Nephron progenitor cell (in vitro differentiated cells): ENCODE measurements at regions not wholly inside any gene's neighbourhood (a gene's known extent, or its start where the extent isn't known, plus 50 kb on each side); places are given as distances from the start of the nearest gene placed in this dataset.

ENCODE experiments used
- DNase-seq: peaks from one replicate; pipeline ENCODE4 v3.0.0; 2021
- H3K27ac Mint-ChIP-seq: 2 replicates; pipeline ENCODE4 v1.8.0; 2021; ENCODE audit warnings: mild to moderate bottlenecking, moderate library complexity, mixed read lengths
- H3K27me3 Mint-ChIP-seq: 2 replicates; pipeline ENCODE4 v1.8.0; 2021; ENCODE audit warnings: mild to moderate bottlenecking, low read depth, mixed read lengths; ENCODE audit not compliant: poor library complexity
- H3K36me3 Mint-ChIP-seq: 2 replicates; pipeline ENCODE4 v1.8.0; 2021; ENCODE audit warnings: low read depth, mixed read lengths
- H3K4me1 Mint-ChIP-seq: 2 replicates; pipeline ENCODE4 v1.8.0; 2021; ENCODE audit warnings: mixed read lengths
- H3K4me3 Mint-ChIP-seq: 2 replicates; pipeline ENCODE4 v1.8.0; 2021; ENCODE audit warnings: mild to moderate bottlenecking, moderate library complexity, mixed read lengths
- H3K9me3 Mint-ChIP-seq: 2 replicates; pipeline ENCODE4 v1.8.0; 2021; ENCODE audit warnings: mild to moderate bottlenecking, moderate library complexity, mixed read lengths
- CTCF ChIP-seq: fragments of 200-600 bp; sonication (generic); IDR thresholded peaks from 2 replicates; pipeline ENCODE4 v1.5.0; 2021; ENCODE audit warnings: antibody characterized with exemption

- H3K27me3 Mint-ChIP-seq: peaks cover 91% of the 10 kb centered on the region
- no peak for TF ChIP-seq CTCF
- no peak overlapping the region for H3K27ac Mint-ChIP-seq
- H3K4me3 Mint-ChIP-seq: no peak overlapping the region
- DNase-seq: no peak
- peaks cover 48% of the 10 kb centered on the region for H3K9me3 Mint-ChIP-seq
- H3K36me3 Mint-ChIP-seq: no peaks in the 10 kb centered on the region
- H3K4me1 Mint-ChIP-seq: peaks cover 4% of the 10 kb centered on the region
Observed at GRCh38 chrX:120001787-120002186, 58.2 kb upstream of the NKAP start.

GRCh38 chrX:120000490-120001246 lies 57.1 kb upstream of the NKAP start:
- Mint-ChIP-seq H3K9me3 (peaks cover 58% of the 10 kb centered on the region), H3K27ac (no peak overlapping the region), H3K4me1 (peaks cover 4% of the 10 kb centered on the region), H3K36me3 (no peaks in the 10 kb centered on the region), H3K4me3 (peak overlapping the region; percentile 42), H3K27me3 (peaks cover 93% of the 10 kb centered on the region)
- TF ChIP-seq CTCF: no peak
- DNase-seq: no peak

GRCh38 chrX:119999087-119999634 lies 55.6 kb upstream of the NKAP start:
- no peak for DNase-seq
- Mint-ChIP-seq H3K27ac (no peak overlapping the region), H3K9me3 (peaks cover 65% of the 10 kb centered on the region), H3K4me3 (no peak overlapping the region), H3K36me3 (no peaks in the 10 kb centered on the region), H3K27me3 (peaks cover 100% of the 10 kb centered on the region), H3K4me1 (peaks cover 4% of the 10 kb centered on the region)
- no peak for TF ChIP-seq CTCF

GRCh38 chrX:119997570-119997969 lies 54.0 kb upstream of the NKAP start:
- Mint-ChIP-seq H3K9me3 (peaks cover 74% of the 10 kb centered on the region), H3K27ac (no peak overlapping the region), H3K4me3 (no peak overlapping the region), H3K27me3 (peaks cover 100% of the 10 kb centered on the region), H3K4me1 (peaks cover 4% of the 10 kb centered on the region), H3K36me3 (no peaks in the 10 kb centered on the region)
- no peak for DNase-seq
- TF ChIP-seq CTCF: no peak

- Mint-ChIP-seq H3K27ac (no peak overlapping the region), H3K36me3 (no peaks in the 10 kb centered on the region), H3K4me1 (peaks cover 4% of the 10 kb centered on the region), H3K4me3 (no peak overlapping the region), H3K9me3 (peaks cover 68% of the 10 kb centered on the region), H3K27me3 (peaks cover 100% of the 10 kb centered on the region)
- no peak for TF ChIP-seq CTCF
- DNase-seq: no peak
Observed at GRCh38 chrX:119996600-119997524, 53.3 kb upstream of the NKAP start.
